H1 (cell line): ENCODE measurements at regions not wholly inside any gene's neighbourhood (a gene's known extent, or its start where the extent isn't known, plus 50 kb on each side); places are given as distances from the start of the nearest gene placed in this dataset.

ENCODE experiments used
- CTCF ChIA-PET: fragments of 300-600 bp; sonication (Branson Sonifier 250); formaldehyde crosslinking; loops from one replicate; lab custom pipeline; 2021; ENCODE audit not compliant: partially characterized antibody; lab: Charles Lee
- POLR2A ChIA-PET: fragments of 300-600 bp; sonication (Branson Sonifier 250); formaldehyde crosslinking; loops from one replicate; lab custom pipeline; 2021; ENCODE audit warnings: inconsistent platforms; ENCODE audit not compliant: partially characterized antibody; lab: Charles Lee
- DNase-seq, 2 experiments: peaks; one replicate each; pipeline versions ENCODE4 v3.0.0 to v3.0.0-alpha.2; 2010 to 2022; ENCODE audit warnings: low spot score in 2 of 2, low read depth in 1 of 2, mixed read lengths in 1 of 2
- FAIRE-seq: peaks from 2 replicates; lab custom pipeline; 2011; peaks lifted over from hg19 to GRCh38; lab: Jason Lieb, UNC
- H2AFZ ChIP-seq: 2 replicates; pipeline ENCODE4 v1.8.1; 2012; ENCODE audit warnings: low read length, inconsistent platforms
- H2AK5ac ChIP-seq: 2 replicates; pipeline ENCODE4 v1.6.1; 2013; ENCODE audit warnings: low read depth, low read length
- H2BK120ac ChIP-seq: replicated peaks from 2 replicates; pipeline ENCODE3; 2013; ENCODE audit warnings: low read depth, low read length, inconsistent platforms
- H2BK12ac ChIP-seq: 2 replicates; pipeline ENCODE4 v1.6.1; 2013; ENCODE audit warnings: low read depth, low read length
- H2BK15ac ChIP-seq: 2 replicates; pipeline ENCODE4 v1.6.1; 2013; ENCODE audit warnings: low read length
- H2BK20ac ChIP-seq: 2 replicates; pipeline ENCODE4 v1.6.1; 2013; ENCODE audit warnings: low read length
- H2BK5ac ChIP-seq: 2 replicates; pipeline ENCODE4 v1.6.1; 2013; ENCODE audit warnings: low read depth, low read length
- H3K14ac ChIP-seq: 2 replicates; pipeline ENCODE4 v1.6.1; 2013; ENCODE audit warnings: inconsistent platforms; ENCODE audit not compliant: insufficient read length
- H3K18ac ChIP-seq: 2 replicates; pipeline ENCODE4 v1.6.1; 2013; ENCODE audit warnings: low read length; ENCODE audit errors: extremely low read depth
- H3K23ac ChIP-seq: 2 replicates; pipeline ENCODE4 v1.6.1; 2013; ENCODE audit warnings: inconsistent platforms; ENCODE audit not compliant: insufficient read length
- H3K23me2 ChIP-seq: 2 replicates; pipeline ENCODE4 v1.6.1; 2013; ENCODE audit warnings: low read depth, low read length
- H3K27ac ChIP-seq: 2 replicates; pipeline ENCODE4 v1.6.1; 2011; ENCODE audit warnings: low read depth, low read length, inconsistent platforms
- H3K27me3 ChIP-seq, 4 experiments: replicated peaks in 1 of 4; 1 replicate in 1 of 4; 2 replicates in 3 of 4; pipeline versions ENCODE4 v1.6.1 to v1.8.1; 2011 to 2013; ENCODE audit warnings: low read length in 3 of 4, mild to moderate bottlenecking in 3 of 4, inconsistent platforms in 2 of 4, mixed read lengths in 2 of 4, moderate library complexity in 1 of 4; ENCODE audit not compliant: control insufficient read depth in 3 of 4, insufficient read depth in 3 of 4; ENCODE audit errors: extremely low read depth in 1 of 4
- H3K36me3 ChIP-seq, 4 experiments: 2 replicates each; pipeline versions ENCODE4 v1.6.1 to v1.8.1; 2011 to 2013; ENCODE audit warnings: mild to moderate bottlenecking in 4 of 4, low read length in 3 of 4, moderate library complexity in 2 of 4, control low read depth in 1 of 4, inconsistent platforms in 1 of 4; ENCODE audit not compliant: insufficient read depth in 4 of 4, control insufficient read depth in 2 of 4
- H3K4ac ChIP-seq: replicated peaks from 2 replicates; pipeline ENCODE3; 2013; ENCODE audit warnings: low read length, low read depth, mixed read lengths, inconsistent platforms; ENCODE audit not compliant: insufficient read length
- H3K4me1 ChIP-seq, 4 experiments: replicated peaks in 1 of 4; 1 replicate in 1 of 4; 2 replicates in 3 of 4; pipeline versions ENCODE4 v1.6.1 to v1.8.1; 2011 to 2013; ENCODE audit warnings: low read length in 3 of 4, inconsistent platforms in 2 of 4, mixed read lengths in 1 of 4; ENCODE audit not compliant: insufficient read depth in 4 of 4, control insufficient read depth in 3 of 4
- H3K4me2 ChIP-seq, 2 experiments: 2 replicates each; pipeline versions ENCODE4 v1.6.1 to v1.8.1; 2011 to 2013; ENCODE audit warnings: low read depth in 2 of 2, low read length in 2 of 2, control low read depth in 1 of 2, inconsistent platforms in 1 of 2, mild to moderate bottlenecking in 1 of 2; ENCODE audit not compliant: insufficient read depth in 1 of 2
- H3K4me3 ChIP-seq, 4 experiments: fragments of 200-600, 300-600 bp in 1 of 4; sonication (generic), shearing (Covaris generic), sonication (Bioruptor Twin) in 1 of 4; 2 replicates each; pipeline versions ENCODE4 v1.5.1 to v1.8.1; 2011 to 2016; ENCODE audit warnings: low read length in 4 of 4, low read depth in 3 of 4, control low read depth in 2 of 4, inconsistent platforms in 2 of 4, mild to moderate bottlenecking in 2 of 4, mixed read lengths in 1 of 4, moderate library complexity in 1 of 4; ENCODE audit not compliant: insufficient read depth in 2 of 4; ENCODE audit errors: extremely low read depth in 1 of 4
- H3K56ac ChIP-seq: replicated peaks from 2 replicates; pipeline ENCODE3; 2013; ENCODE audit warnings: low read depth, mild to moderate bottlenecking, mixed read lengths, low read length, inconsistent platforms; ENCODE audit not compliant: insufficient read length
- H3K79me1 ChIP-seq: 2 replicates; pipeline ENCODE4 v1.6.1; 2013; ENCODE audit warnings: low read depth, low read length, control low read depth
- H3K79me2 ChIP-seq, 2 experiments: 2 replicates each; pipeline versions ENCODE4 v1.6.1 to v1.8.1; 2012 to 2013; ENCODE audit warnings: low read length in 2 of 2, mild to moderate bottlenecking in 2 of 2, inconsistent platforms in 1 of 2; ENCODE audit not compliant: insufficient read depth in 2 of 2, control insufficient read depth in 1 of 2
- H3K9ac ChIP-seq, 4 experiments: replicated peaks in 1 of 4; 1 replicate in 1 of 4; 2 replicates in 3 of 4; pipeline versions ENCODE4 v1.6.1 to v1.8.1; 2011 to 2013; ENCODE audit warnings: low read depth in 3 of 4, low read length in 3 of 4, control low read depth in 2 of 4, mild to moderate bottlenecking in 2 of 4, moderate library complexity in 2 of 4, inconsistent platforms in 1 of 4; ENCODE audit errors: extremely low read depth in 1 of 4
- H3K9me3 ChIP-seq, 2 experiments: 2 replicates each; pipeline versions ENCODE4 v1.6.1 to v1.8.1; 2012 to 2013; ENCODE audit warnings: mild to moderate bottlenecking in 2 of 2, moderate library complexity in 2 of 2, control low read depth in 1 of 2, inconsistent platforms in 1 of 2, low read depth in 1 of 2, low read length in 1 of 2, mixed read lengths in 1 of 2; ENCODE audit not compliant: insufficient read depth in 2 of 2
- H4K20me1 ChIP-seq, 2 experiments: replicated peaks in 1 of 2; 2 replicates each; pipeline versions ENCODE3 to v1.8.1; 2011 to 2013; ENCODE audit warnings: inconsistent platforms in 2 of 2, low read length in 2 of 2, mild to moderate bottlenecking in 1 of 2; ENCODE audit not compliant: insufficient read depth in 2 of 2, control insufficient read depth in 1 of 2
- H4K5ac ChIP-seq: 2 replicates; pipeline ENCODE4 v1.6.1; 2013; ENCODE audit warnings: low read length, low read depth, mixed read lengths, inconsistent platforms; ENCODE audit not compliant: insufficient read length
- H4K8ac ChIP-seq: 2 replicates; pipeline ENCODE4 v1.8.0; 2013; ENCODE audit warnings: mild to moderate bottlenecking, moderate library complexity, low read length, inconsistent platforms; ENCODE audit not compliant: insufficient read depth; ENCODE audit errors: extremely low read depth
- H4K91ac ChIP-seq: replicated peaks from 2 replicates; pipeline ENCODE3; 2013; ENCODE audit warnings: low read length, mixed read lengths, inconsistent platforms; ENCODE audit not compliant: insufficient read length
- FOSL1 ChIP-seq: IDR thresholded peaks from 2 replicates; pipeline ENCODE4 v1.6.1; 2011; ENCODE audit warnings: mild to moderate bottlenecking, low read depth, low read length, moderate library complexity; ENCODE audit not compliant: insufficient read depth
- JUN ChIP-seq: IDR thresholded peaks from 2 replicates; pipeline ENCODE4 v1.6.1; 2011; ENCODE audit warnings: low read depth, mild to moderate bottlenecking, improper control_type of control experiment, low read length
- KDM4A ChIP-seq: IDR thresholded peaks from one replicate; pipeline ENCODE4 v1.7.1; 2012; ENCODE audit warnings: low read depth, mild to moderate bottlenecking, moderate library complexity, low read length, inconsistent platforms; ENCODE audit not compliant: severe bottlenecking
- RBBP5 ChIP-seq: IDR thresholded peaks from 2 replicates; pipeline ENCODE4 v1.7.1; 2012; ENCODE audit warnings: low read depth, mild to moderate bottlenecking, inconsistent platforms, low read length, moderate library complexity, borderline replicate concordance
- TAF7 ChIP-seq: optimal IDR thresholded peaks from 2 replicates; pipeline ENCODE3; 2011; ENCODE audit warnings: low read depth, mild to moderate bottlenecking, inconsistent platforms, low read length, moderate library complexity, borderline replicate concordance
- WGBS, 2 experiments: shearing (Covaris generic) in 1 of 2; methylation state at CpG; one replicate each; pipeline versions ENCODE4 v1.1.6 to v1.1.7; 2013 to 2015; ENCODE audit warnings: low lambda C conversion rate in 2 of 2, mixed read lengths in 2 of 2, inconsistent platforms in 1 of 2, low coverage in 1 of 2, missing lambda C conversion rate in 1 of 2; ENCODE audit not compliant: insufficient replicate concordance in 2 of 2, insufficient coverage in 1 of 2, insufficient read length in 1 of 2; ENCODE audit errors: extremely low coverage in 1 of 2, missing lambda C conversion rate in 1 of 2; 5-methylcytosine and 5-hydroxymethylcytosine counted together

GRCh38 chr18:10233082-10233875, 221.2 kb upstream of the APCDD1 start:
- Histone ChIP-seq H4K5ac (no peak overlapping the region), H2AFZ (no peak overlapping the region), H2BK15ac (no peak overlapping the region), H3K4me2 (no peak overlapping the region), H3K27me3 (no peaks in the 10 kb centered on the region), H2BK5ac (no peak overlapping the region), H3K27ac (no peak overlapping the region), H3K79me2 (no peaks in the 10 kb centered on the region), H3K18ac (no peak overlapping the region), H3K23ac (no peak overlapping the region), H3K14ac (no peak overlapping the region), H3K79me1 (no peaks in the 10 kb centered on the region), H3K56ac (no peak overlapping the region), H2AK5ac (no peak overlapping the region), H4K8ac (no peak overlapping the region), H2BK12ac (no peak overlapping the region), H2BK20ac (no peak overlapping the region), H3K4me3 (no peak overlapping the region), H3K4ac (no peak overlapping the region), H3K4me1 (no peaks in the 10 kb centered on the region; a peak in 1 of 7 replicates), H3K36me3 (no peaks in the 10 kb centered on the region), H3K23me2 (no peaks in the 10 kb centered on the region), H4K91ac (no peak overlapping the region), H2BK120ac (no peak overlapping the region), H4K20me1 (no peaks in the 10 kb centered on the region), H3K9me3 (peaks cover 0 to 3% of the 10 kb centered on the region in 2 experiments; a peak in 1 of 4 replicates), H3K9ac (no peak overlapping the region)
- WGBS, 2 experiments = 96% methylated on average over 10 of the region's 10 CpGs; no CpG with 5 or more reads in 1 of the 2 experiments
- DNase-seq = no peak
- FAIRE-seq = no peak
- CTCF ChIA-PET = no interaction called here
- POLR2A ChIA-PET = no interaction called here
- TF ChIP-seq JUN (no peak), TAF7 (no peak), KDM4A (no peak), FOSL1 (no peak), RBBP5 (no peak)
- TF ChIP-seq, all 59 proteins: peak for 0
